SJCRH30 (cell line): ENCODE measurements at regions not wholly inside any gene's neighbourhood (a gene's known extent, or its start where the extent isn't known, plus 50 kb on each side); places are given as distances from the start of the nearest gene placed in this dataset.
"Not testable (repeated sequence)": the region's sequence is repeated elsewhere in the genome, so short reads cannot be mapped to it uniquely, and the experiment has no call there.

ENCODE experiments used
- DNase-seq, 2 experiments: peaks; one replicate each; pipeline ENCODE4 v3.0.0-alpha.2; 2015 to 2020
- H3K27ac ChIP-seq: fragments of 250-450 bp; sonication (Bioruptor Pico); 2 replicates; pipeline ENCODE4 v1.5.1; 2020; ENCODE audit warnings: mild to moderate bottlenecking, moderate library complexity
- H3K27me3 ChIP-seq: fragments of 250-450 bp; sonication (Bioruptor Pico); 2 replicates; pipeline ENCODE4 v1.5.1; 2020; ENCODE audit warnings: mild to moderate bottlenecking, moderate library complexity
- H3K36me3 ChIP-seq: fragments of 250-450 bp; sonication (Bioruptor Pico); 2 replicates; pipeline ENCODE4 v1.5.1; 2020; ENCODE audit warnings: mild to moderate bottlenecking, moderate library complexity
- H3K4me1 ChIP-seq: fragments of 250-450 bp; sonication (Bioruptor Pico); 2 replicates; pipeline ENCODE4 v1.5.1; 2020; ENCODE audit warnings: mild to moderate bottlenecking, moderate library complexity
- H3K4me3 ChIP-seq: fragments of 250-450 bp; sonication (Bioruptor Pico); 2 replicates; pipeline ENCODE4 v1.5.1; 2020; ENCODE audit warnings: mild to moderate bottlenecking, moderate library complexity
- H3K9me3 ChIP-seq: fragments of 250-450 bp; sonication (Bioruptor Pico); replicated peaks from 2 replicates; pipeline ENCODE4 v1.5.1; 2020; ENCODE audit warnings: mild to moderate bottlenecking, moderate library complexity

- no peaks in the 10 kb centered on the region for H3K36me3 ChIP-seq
- no peaks in the 10 kb centered on the region for H3K9me3 ChIP-seq
- H3K4me3 ChIP-seq: no peak overlapping the region
- no peak overlapping the region for H3K27ac ChIP-seq
- H3K27me3 ChIP-seq: no peaks in the 10 kb centered on the region
- peak; percentile 37 to 73 for DNase-seq
- no peaks in the 10 kb centered on the region for H3K4me1 ChIP-seq
Measured at GRCh38 chr10:108970016-108970415, 953.3 kb downstream of the XPNPEP1 start.

- Histone ChIP-seq H3K36me3 (no peaks in the 10 kb centered on the region), H3K27ac (no peak overlapping the region), H3K27me3 (no peaks in the 10 kb centered on the region), H3K4me1 (no peaks in the 10 kb centered on the region), H3K4me3 (no peak overlapping the region), H3K9me3 (no peaks in the 10 kb centered on the region)
- DNase-seq: no peak
Measured at GRCh38 chr10:108966411-108966810, 956.9 kb downstream of the XPNPEP1 start.

- no peak overlapping the region for H3K27ac ChIP-seq
- no peaks in the 10 kb centered on the region for H3K36me3 ChIP-seq
- H3K27me3 ChIP-seq: no peaks in the 10 kb centered on the region
- no peaks in the 10 kb centered on the region for H3K4me1 ChIP-seq
- no peaks in the 10 kb centered on the region for H3K9me3 ChIP-seq
- no peak overlapping the region for H3K4me3 ChIP-seq
- DNase-seq: no peak
Measured at GRCh38 chr10:108966005-108966404, 957.3 kb downstream of the XPNPEP1 start.

GRCh38 chr10:108962172-108962571 lies 961.1 kb downstream of the XPNPEP1 start:
- no peaks in the 10 kb centered on the region for H3K36me3 ChIP-seq
- no peak overlapping the region for H3K4me3 ChIP-seq
- H3K27me3 ChIP-seq: no peaks in the 10 kb centered on the region
- H3K4me1 ChIP-seq: no peaks in the 10 kb centered on the region
- H3K9me3 ChIP-seq: no peaks in the 10 kb centered on the region
- H3K27ac ChIP-seq: no peak overlapping the region
- DNase-seq: no peak

GRCh38 chr10:108957681-108958080 lies 965.6 kb downstream of the XPNPEP1 start:
- DNase-seq: peak in 1 of 2 experiments; percentile 13
- H3K4me3 ChIP-seq: no peak overlapping the region
- H3K27me3 ChIP-seq: no peaks in the 10 kb centered on the region
- H3K4me1 ChIP-seq: no peaks in the 10 kb centered on the region
- H3K27ac ChIP-seq: no peak overlapping the region
- no peaks in the 10 kb centered on the region for H3K9me3 ChIP-seq
- no peaks in the 10 kb centered on the region for H3K36me3 ChIP-seq

GRCh38 chr10:108956149-108956548 lies 967.2 kb downstream of the XPNPEP1 start:
- Histone ChIP-seq H3K4me3 (no peak overlapping the region), H3K9me3 (no peaks in the 10 kb centered on the region), H3K36me3 (no peaks in the 10 kb centered on the region), H3K4me1 (no peaks in the 10 kb centered on the region), H3K27ac (no peak overlapping the region), H3K27me3 (no peaks in the 10 kb centered on the region)
- DNase-seq: no peak

GRCh38 chr10:108920029-108920428 lies 1003.3 kb downstream of the XPNPEP1 start:
- H3K4me1 ChIP-seq, H3K36me3 ChIP-seq, H3K4me3 ChIP-seq, H3K9me3 ChIP-seq, H3K27me3 ChIP-seq, H3K27ac ChIP-seq, DNase-seq: not testable (repeated sequence)

GRCh38 chr10:108913300-108913699 lies 1010.0 kb downstream of the XPNPEP1 start:
- H3K27me3 ChIP-seq: no peaks in the 10 kb centered on the region
- no peaks in the 10 kb centered on the region for H3K36me3 ChIP-seq
- no peak for DNase-seq
- no peaks in the 10 kb centered on the region for H3K4me1 ChIP-seq
- no peak overlapping the region for H3K4me3 ChIP-seq
- H3K9me3 ChIP-seq: no peaks in the 10 kb centered on the region; the same call in none of the 2 replicates
- H3K27ac ChIP-seq: no peak overlapping the region

- Histone ChIP-seq H3K9me3 (no peaks in the 10 kb centered on the region; the same call in 1 of the 2 replicates), H3K27me3 (no peaks in the 10 kb centered on the region), H3K4me3 (no peak overlapping the region), H3K27ac (no peak overlapping the region), H3K4me1 (no peaks in the 10 kb centered on the region), H3K36me3 (no peaks in the 10 kb centered on the region)
- no peak for DNase-seq
Measured at GRCh38 chr10:108911814-108912541, 1011.3 kb downstream of the XPNPEP1 start.

- H3K4me3 ChIP-seq: no peak overlapping the region
- H3K36me3 ChIP-seq: no peaks in the 10 kb centered on the region
- DNase-seq: no peak
- H3K27me3 ChIP-seq: no peaks in the 10 kb centered on the region
- no peaks in the 10 kb centered on the region for H3K9me3 ChIP-seq
- H3K4me1 ChIP-seq: peaks cover 8% of the 10 kb centered on the region
- H3K27ac ChIP-seq: no peak overlapping the region
Measured at GRCh38 chr10:108908096-108908495, 1015.2 kb downstream of the XPNPEP1 start.

- Histone ChIP-seq H3K9me3 (no peaks in the 10 kb centered on the region), H3K4me3 (no peak overlapping the region), H3K27ac (no peak overlapping the region), H3K27me3 (no peaks in the 10 kb centered on the region), H3K4me1 (peaks cover 21% of the 10 kb centered on the region), H3K36me3 (no peaks in the 10 kb centered on the region)
- peak in 1 of 2 experiments; percentile 5 for DNase-seq
Measured at GRCh38 chr10:108905821-108906220, 1017.5 kb downstream of the XPNPEP1 start.

GRCh38 chr10:108905171-108905570 lies 1018.1 kb downstream of the XPNPEP1 start:
- DNase-seq: no peak
- no peaks in the 10 kb centered on the region for H3K9me3 ChIP-seq
- H3K4me3 ChIP-seq: no peak overlapping the region
- H3K4me1 ChIP-seq: peaks cover 21% of the 10 kb centered on the region
- no peaks in the 10 kb centered on the region for H3K27me3 ChIP-seq
- H3K27ac ChIP-seq: no peak overlapping the region
- H3K36me3 ChIP-seq: no peaks in the 10 kb centered on the region

GRCh38 chr10:108904163-108904838 lies 1019.0 kb downstream of the XPNPEP1 start:
- peaks cover 21% of the 10 kb centered on the region for H3K4me1 ChIP-seq
- H3K36me3 ChIP-seq: no peaks in the 10 kb centered on the region
- peak; percentile 14 to 61 for DNase-seq
- no peak overlapping the region for H3K4me3 ChIP-seq
- H3K27me3 ChIP-seq: no peaks in the 10 kb centered on the region
- H3K27ac ChIP-seq: peak overlapping the region; percentile 18; the same call in 1 of the 2 replicates
- H3K9me3 ChIP-seq: no peaks in the 10 kb centered on the region

- H3K36me3 ChIP-seq: no peaks in the 10 kb centered on the region
- DNase-seq: peak in 1 of 2 experiments; percentile 45
- no peaks in the 10 kb centered on the region for H3K9me3 ChIP-seq
- H3K27ac ChIP-seq: no peak overlapping the region
- no peaks in the 10 kb centered on the region for H3K27me3 ChIP-seq
- H3K4me1 ChIP-seq: peaks cover 21% of the 10 kb centered on the region
- no peak overlapping the region for H3K4me3 ChIP-seq
Measured at GRCh38 chr10:108902619-108903285, 1020.6 kb downstream of the XPNPEP1 start.
